ENCODE measurements at regions not wholly inside any gene's neighbourhood (a gene's known extent, or its start where the extent isn't known, plus 50 kb on each side); places are given as distances from the start of the nearest gene placed in this dataset.

DNA sequence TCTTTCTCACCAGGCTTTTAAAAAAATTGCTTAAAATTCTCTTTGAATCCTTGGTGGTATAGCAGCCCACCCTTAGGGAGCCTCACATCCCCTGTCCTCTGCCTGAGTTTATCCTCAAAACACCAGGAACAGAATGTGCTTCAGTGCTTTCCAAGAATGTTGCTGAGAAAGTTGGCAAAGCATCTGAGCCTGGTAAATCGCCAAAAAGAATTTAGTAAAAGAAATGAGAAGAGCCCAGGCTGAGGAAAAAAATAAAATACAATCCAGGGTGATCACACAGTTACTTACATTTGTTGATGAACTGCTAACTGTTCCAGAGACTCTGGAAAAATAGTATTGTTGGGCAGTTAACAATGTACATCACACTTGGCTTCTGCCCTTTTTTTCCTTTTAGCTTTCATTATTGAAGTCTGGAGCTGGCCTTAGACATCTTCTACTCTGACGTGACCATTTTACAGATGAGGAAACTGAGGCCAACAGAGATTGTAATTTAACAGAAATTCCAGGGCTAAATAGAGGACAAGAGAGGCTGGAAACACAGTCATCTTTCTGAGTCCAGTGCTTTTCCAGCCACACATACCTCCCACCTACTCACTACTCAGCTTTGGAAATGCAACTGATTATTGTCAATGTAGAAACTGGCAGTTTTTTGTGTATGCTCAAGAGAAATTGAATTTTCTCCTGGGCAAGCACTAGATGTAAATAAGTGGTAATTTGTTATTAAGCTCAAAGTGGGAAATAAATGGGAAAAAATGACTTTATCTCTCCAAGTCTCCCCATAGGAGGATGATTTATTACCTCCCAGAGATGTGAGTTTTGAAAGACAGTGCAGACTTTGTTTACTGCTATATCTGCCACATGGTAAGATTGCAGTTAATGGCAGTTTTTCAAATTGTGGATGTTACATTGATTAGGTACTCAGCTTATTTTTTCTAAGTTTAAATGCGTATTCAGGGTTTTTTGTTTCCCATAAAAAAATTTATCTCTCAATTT is 86.7 kb upstream of the ALDH1A1 start:
- TF ChIP-seq, protein P1, sequence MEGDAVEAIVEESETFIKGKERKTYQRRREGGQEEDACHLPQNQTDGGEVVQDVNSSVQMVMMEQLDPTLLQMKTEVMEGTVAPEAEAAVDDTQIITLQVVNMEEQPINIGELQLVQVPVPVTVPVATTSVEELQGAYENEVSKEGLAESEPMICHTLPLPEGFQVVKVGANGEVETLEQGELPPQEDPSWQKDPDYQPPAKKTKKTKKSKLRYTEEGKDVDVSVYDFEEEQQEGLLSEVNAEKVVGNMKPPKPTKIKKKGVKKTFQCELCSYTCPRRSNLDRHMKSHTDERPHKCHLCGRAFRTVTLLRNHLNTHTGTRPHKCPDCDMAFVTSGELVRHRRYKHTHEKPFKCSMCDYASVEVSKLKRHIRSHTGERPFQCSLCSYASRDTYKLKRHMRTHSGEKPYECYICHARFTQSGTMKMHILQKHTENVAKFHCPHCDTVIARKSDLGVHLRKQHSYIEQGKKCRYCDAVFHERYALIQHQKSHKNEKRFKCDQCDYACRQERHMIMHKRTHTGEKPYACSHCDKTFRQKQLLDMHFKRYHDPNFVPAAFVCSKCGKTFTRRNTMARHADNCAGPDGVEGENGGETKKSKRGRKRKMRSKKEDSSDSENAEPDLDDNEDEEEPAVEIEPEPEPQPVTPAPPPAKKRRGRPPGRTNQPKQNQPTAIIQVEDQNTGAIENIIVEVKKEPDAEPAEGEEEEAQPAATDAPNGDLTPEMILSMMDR (IDR thresholded peaks at IDR 0.05), result no peak
- no peak for TF ChIP-seq POLR2A (IDR thresholded peaks at IDR 0.05)

All from ovary (tissue), 3 donors.